ENCODE measurements at regions not wholly inside any gene's neighbourhood (a gene's known extent, or its start where the extent isn't known, plus 50 kb on each side); places are given as distances from the start of the nearest gene placed in this dataset.

- no peaks in the 10 kb centered on the region for H3K4me1 ChIP-seq (ENCODE audit: control insufficient read depth in 2 of 2, insufficient read depth in 2 of 2, low read length in 2 of 2)
- intact Hi-C loops (cut with micrococcal nuclease) = no loop called here
- ChIA-PET CTCF (no interaction called here), POLR2A (no interaction called here)
- 94% methylated on average over 13 of the region's 13 CpGs for WGBS (ENCODE audit: insufficient coverage)
- no peak overlapping the region for H3K4me2 ChIP-seq (replicated peaks; ENCODE audit: low read depth, low read length, poor library complexity, severe bottlenecking)
- H3K27me3 ChIP-seq (replicated peaks in 1 of 4; ENCODE audit: control extremely low read depth in 1 of 4, control insufficient read depth in 3 of 4, insufficient read depth in 4 of 4, low read length in 3 of 4) = no peaks in the 10 kb centered on the region
- no peaks in the 10 kb centered on the region for H3K4me1 Mint-ChIP-seq
- peaks cover 0 to 3% (median 0%) of the 10 kb centered on the region in 3 donors for H3K9me3 ChIP-seq (ENCODE audit: control extremely low read depth in 1 of 3, control insufficient read depth in 2 of 3, insufficient read depth in 1 of 3, low read length in 2 of 3)
- DNase-seq (no peak), ATAC-seq (ENCODE audit: low read depth) (no peak)
- TF ChIP-seq CTCF (IDR thresholded peaks at IDR 0.05) = no peak
- TF ChIP-seq EZH2 (IDR thresholded peaks at IDR 0.05; ENCODE audit: borderline replicate concordance, insufficient read depth, low read depth, low read length, poor library complexity, severe bottlenecking) = no peak
- peaks cover 5% of the 10 kb centered on the region for H3K27me3 Mint-ChIP-seq
- H2AFZ ChIP-seq (ENCODE audit: insufficient read depth, low read depth, low read length, poor library complexity, severe bottlenecking) = no peak overlapping the region
- H3K27ac ChIP-seq (ENCODE audit: low read length in 2 of 2) = no peak overlapping the region
- no peaks in the 10 kb centered on the region for H3K79me2 ChIP-seq (ENCODE audit: control insufficient read depth, insufficient read depth, low read length)
- no peaks in the 10 kb centered on the region for H3K9me3 Mint-ChIP-seq (ENCODE audit: insufficient read depth)
- H3K27ac Mint-ChIP-seq = no peak overlapping the region
- H3K4me3 Mint-ChIP-seq = no peak overlapping the region
- no peak overlapping the region for H3K9ac ChIP-seq (ENCODE audit: low read length)
- no peak overlapping the region for H3K4me3 ChIP-seq (ENCODE audit: control extremely low read depth in 1 of 5, extremely low read depth in 1 of 5, insufficient read depth in 1 of 5, low read depth in 2 of 5, low read length in 4 of 5)
- H4K20me1 ChIP-seq (ENCODE audit: control insufficient read depth, insufficient read depth, low read length, poor library complexity, severe bottlenecking) = no peaks in the 10 kb centered on the region
- no peaks in the 10 kb centered on the region for H3K36me3 ChIP-seq (replicated peaks in 1 of 2; ENCODE audit: control extremely low read depth in 1 of 2, control insufficient read depth in 1 of 2, extremely low read depth in 1 of 2, insufficient read depth in 2 of 2, low read length in 1 of 2)
Measured at GRCh38 chr2:238502088-238502810, 75.5 kb downstream of the ASB1 start.

GRCh38 chr2:238502956-238503791 lies 76.4 kb downstream of the ASB1 start:
- 95% methylated on average over 22 of the region's 23 CpGs for WGBS (ENCODE audit: insufficient coverage)
- no peak overlapping the region for H3K4me3 Mint-ChIP-seq
- POLR2A ChIA-PET = interaction anchor here (0.7 kb wide), 1 partner anchor 60 kb away, joined by 5 read pairs; no protein-coding TSS in a partner anchor
- H3K4me3 ChIP-seq (ENCODE audit: control extremely low read depth in 1 of 5, extremely low read depth in 1 of 5, insufficient read depth in 1 of 5, low read depth in 2 of 5, low read length in 4 of 5) = no peak overlapping the region
- H3K4me1 Mint-ChIP-seq = no peaks in the 10 kb centered on the region
- CTCF ChIA-PET = no interaction called here
- H3K9me3 ChIP-seq (ENCODE audit: control extremely low read depth in 1 of 3, control insufficient read depth in 2 of 3, insufficient read depth in 1 of 3, low read length in 2 of 3) = peaks cover 0 to 3% (median 0%) of the 10 kb centered on the region in 3 donors
- no peak overlapping the region for H3K27ac Mint-ChIP-seq
- ATAC-seq (ENCODE audit: low read depth) (no peak), DNase-seq (no peak)
- H3K4me2 ChIP-seq (replicated peaks; ENCODE audit: low read depth, low read length, poor library complexity, severe bottlenecking) = no peak overlapping the region
- H3K27ac ChIP-seq (ENCODE audit: low read length in 2 of 2) = no peak overlapping the region
- H3K4me1 ChIP-seq (ENCODE audit: control insufficient read depth in 2 of 2, insufficient read depth in 2 of 2, low read length in 2 of 2) = no peaks in the 10 kb centered on the region
- no peaks in the 10 kb centered on the region for H3K9me3 Mint-ChIP-seq (ENCODE audit: insufficient read depth)
- H3K9ac ChIP-seq (ENCODE audit: low read length) = no peak overlapping the region
- H3K27me3 Mint-ChIP-seq = no peaks in the 10 kb centered on the region
- no peaks in the 10 kb centered on the region for H3K79me2 ChIP-seq (ENCODE audit: control insufficient read depth, insufficient read depth, low read length)
- no peaks in the 10 kb centered on the region for H3K27me3 ChIP-seq (replicated peaks in 1 of 4; ENCODE audit: control extremely low read depth in 1 of 4, control insufficient read depth in 3 of 4, insufficient read depth in 4 of 4, low read length in 3 of 4)
- intact Hi-C loops (cut with micrococcal nuclease) = no loop called here
- H2AFZ ChIP-seq (ENCODE audit: insufficient read depth, low read depth, low read length, poor library complexity, severe bottlenecking) = no peak overlapping the region
- no peaks in the 10 kb centered on the region for H3K36me3 ChIP-seq (replicated peaks in 1 of 2; ENCODE audit: control extremely low read depth in 1 of 2, control insufficient read depth in 1 of 2, extremely low read depth in 1 of 2, insufficient read depth in 2 of 2, low read length in 1 of 2)
- H4K20me1 ChIP-seq (ENCODE audit: control insufficient read depth, insufficient read depth, low read length, poor library complexity, severe bottlenecking) = no peaks in the 10 kb centered on the region
- TF ChIP-seq CTCF (IDR thresholded peaks at IDR 0.05) (no peak), EZH2 (IDR thresholded peaks at IDR 0.05; ENCODE audit: borderline replicate concordance, insufficient read depth, low read depth, low read length, poor library complexity, severe bottlenecking) (no peak)

Measured in B cell (primary cell).